OCI-LY1 (cell line): ENCODE measurements at regions not wholly inside any gene's neighbourhood (a gene's known extent, or its start where the extent isn't known, plus 50 kb on each side); places are given as distances from the start of the nearest gene placed in this dataset.

Experiments
- H2AFZ ChIP-seq: fragments of 200-600 bp; sonication (generic), shearing (Covaris generic); 2 replicates; pipeline ENCODE4 v1.6.0; 2014; ENCODE audit warnings: antibody characterized with exemption, mild to moderate bottlenecking, low read length
- H3F3A ChIP-seq: fragments of 200-600 bp; sonication (generic), shearing (Covaris generic); 2 replicates; pipeline ENCODE4 v1.6.0; 2014; ENCODE audit warnings: mild to moderate bottlenecking, antibody characterized with exemption, low read length, moderate library complexity; ENCODE audit not compliant: insufficient read depth
- H3K27ac ChIP-seq: fragments of 200-600 bp; sonication (generic); 2 replicates; pipeline ENCODE4 v1.5.1; 2014; ENCODE audit warnings: low read length, mixed run types, mild to moderate bottlenecking, low read depth; ENCODE audit not compliant: poor library complexity, severe bottlenecking
- H3K27me3 ChIP-seq: fragments of 200-600 bp; sonication (generic); 2 replicates; pipeline ENCODE4 v1.6.0; 2014; ENCODE audit warnings: antibody characterized with exemption, mild to moderate bottlenecking, low read length, moderate library complexity; ENCODE audit not compliant: insufficient read depth
- H3K36me3 ChIP-seq: fragments of 200-600 bp; sonication (generic); 2 replicates; pipeline ENCODE4 v1.6.1; 2014; ENCODE audit warnings: mild to moderate bottlenecking, antibody characterized with exemption, low read length, moderate library complexity, mixed read lengths; ENCODE audit not compliant: insufficient read depth
- H3K4me1 ChIP-seq: fragments of 200-600 bp; sonication (generic); 2 replicates; pipeline ENCODE4 v1.5.1; 2014; ENCODE audit warnings: mild to moderate bottlenecking, low read length, moderate library complexity; ENCODE audit not compliant: insufficient read depth, severe bottlenecking
- H3K4me2 ChIP-seq: fragments of 200-600 bp; sonication (generic), shearing (Covaris generic); 2 replicates; pipeline ENCODE4 v1.6.1; 2014; ENCODE audit warnings: low read length
- H3K4me3 ChIP-seq: fragments of 200-600 bp; sonication (generic); 2 replicates; pipeline ENCODE4 v1.5.1; 2014; ENCODE audit warnings: low read length, low read depth, mild to moderate bottlenecking, mixed read lengths; ENCODE audit not compliant: poor library complexity, severe bottlenecking
- H3K79me2 ChIP-seq: fragments of 200-600 bp; shearing (Covaris generic); 2 replicates; pipeline ENCODE4 v1.6.1; 2016; ENCODE audit warnings: mixed run types, low read length, mixed read lengths; ENCODE audit not compliant: insufficient read depth
- H3K9ac ChIP-seq: fragments of 200-600 bp; sonication (generic), shearing (Covaris generic); 2 replicates; pipeline ENCODE4 v1.6.1; 2014; ENCODE audit warnings: mild to moderate bottlenecking, low read length, mixed read lengths
- H3K9me2 ChIP-seq: fragments of 200-600 bp; sonication (generic), shearing (Covaris generic); 2 replicates; pipeline ENCODE4 v1.6.1; 2014; ENCODE audit warnings: low read depth, mild to moderate bottlenecking, low read length, mixed read lengths
- H3K9me3 ChIP-seq: fragments of 200-600 bp; shearing (Covaris generic); 2 replicates; pipeline ENCODE4 v1.6.1; 2014; ENCODE audit warnings: low read length, mixed read lengths
- H4K20me1 ChIP-seq: fragments of 200-600 bp; sonication (generic), shearing (Covaris generic); 2 replicates; pipeline ENCODE4 v1.6.0; 2016; ENCODE audit warnings: mild to moderate bottlenecking, low read length; ENCODE audit not compliant: insufficient read depth
- EZH2 ChIP-seq: fragments of 200-600 bp; sonication (generic), shearing (Covaris generic); IDR thresholded peaks from 2 replicates; pipeline ENCODE4 v1.8.0; 2017; ENCODE audit warnings: borderline replicate concordance, mixed run types, mild to moderate bottlenecking, antibody characterized with exemption, low read length, moderate library complexity, mixed read lengths
- TF ChIP-seq, protein P1 (sequence below): fragments of 200-600 bp; sonication (generic), shearing (Covaris generic); IDR thresholded peaks from 2 replicates; pipeline ENCODE4 v1.5.1; 2017; ENCODE audit warnings: mild to moderate bottlenecking, antibody characterized with exemption, low read length, moderate library complexity, mixed read lengths

DNA sequence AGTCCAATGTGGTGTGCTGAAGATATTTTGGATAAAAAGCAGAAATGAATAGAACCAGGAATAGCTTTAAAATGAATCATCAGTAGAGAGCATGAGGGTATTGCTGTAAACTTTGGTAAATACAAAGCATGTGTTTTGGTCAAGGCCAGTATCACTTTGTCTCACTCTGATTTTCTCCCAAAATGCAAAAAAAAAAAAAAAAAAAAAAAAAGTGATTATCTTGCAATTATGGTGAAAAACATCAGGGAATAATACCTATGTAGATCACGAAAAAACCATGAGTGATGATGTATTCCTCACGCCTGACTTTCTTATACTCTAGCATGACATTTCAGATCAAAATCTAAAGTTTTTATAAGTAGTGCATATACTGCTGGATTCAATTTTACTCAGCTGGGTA, 897.9 kb upstream of the FAT3 start:
- Histone ChIP-seq H3K36me3 (no peaks in the 10 kb centered on the region), H3K27me3 (no peaks in the 10 kb centered on the region), H3K4me3 (no peak overlapping the region), H3K4me2 (no peak overlapping the region), H3K79me2 (no peaks in the 10 kb centered on the region), H3K4me1 (no peaks in the 10 kb centered on the region), H3K9ac (no peak overlapping the region), H3K9me3 (no peaks in the 10 kb centered on the region), H3F3A (no peaks in the 10 kb centered on the region), H3K9me2 (no peaks in the 10 kb centered on the region), H2AFZ (no peak overlapping the region), H4K20me1 (no peaks in the 10 kb centered on the region), H3K27ac (no peak overlapping the region)
- no peak for TF ChIP-seq EZH2
- TF ChIP-seq, protein P1, sequence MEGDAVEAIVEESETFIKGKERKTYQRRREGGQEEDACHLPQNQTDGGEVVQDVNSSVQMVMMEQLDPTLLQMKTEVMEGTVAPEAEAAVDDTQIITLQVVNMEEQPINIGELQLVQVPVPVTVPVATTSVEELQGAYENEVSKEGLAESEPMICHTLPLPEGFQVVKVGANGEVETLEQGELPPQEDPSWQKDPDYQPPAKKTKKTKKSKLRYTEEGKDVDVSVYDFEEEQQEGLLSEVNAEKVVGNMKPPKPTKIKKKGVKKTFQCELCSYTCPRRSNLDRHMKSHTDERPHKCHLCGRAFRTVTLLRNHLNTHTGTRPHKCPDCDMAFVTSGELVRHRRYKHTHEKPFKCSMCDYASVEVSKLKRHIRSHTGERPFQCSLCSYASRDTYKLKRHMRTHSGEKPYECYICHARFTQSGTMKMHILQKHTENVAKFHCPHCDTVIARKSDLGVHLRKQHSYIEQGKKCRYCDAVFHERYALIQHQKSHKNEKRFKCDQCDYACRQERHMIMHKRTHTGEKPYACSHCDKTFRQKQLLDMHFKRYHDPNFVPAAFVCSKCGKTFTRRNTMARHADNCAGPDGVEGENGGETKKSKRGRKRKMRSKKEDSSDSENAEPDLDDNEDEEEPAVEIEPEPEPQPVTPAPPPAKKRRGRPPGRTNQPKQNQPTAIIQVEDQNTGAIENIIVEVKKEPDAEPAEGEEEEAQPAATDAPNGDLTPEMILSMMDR = no peak

GRCh38 chr11:91326280-91326679, 898.3 kb upstream of the FAT3 start:
- H3K4me3 ChIP-seq = no peak overlapping the region
- H3K4me2 ChIP-seq = no peak overlapping the region
- no peaks in the 10 kb centered on the region for H3K9me3 ChIP-seq
- no peaks in the 10 kb centered on the region for H3K79me2 ChIP-seq
- no peaks in the 10 kb centered on the region for H3K4me1 ChIP-seq
- H3K27me3 ChIP-seq = no peaks in the 10 kb centered on the region
- H3K36me3 ChIP-seq = no peaks in the 10 kb centered on the region
- no peaks in the 10 kb centered on the region for H4K20me1 ChIP-seq
- H3K27ac ChIP-seq = no peak overlapping the region
- H3K9ac ChIP-seq = no peak overlapping the region
- H3K9me2 ChIP-seq = no peaks in the 10 kb centered on the region
- no peak for TF ChIP-seq EZH2
- TF ChIP-seq, protein P1 = no peak
- no peak overlapping the region for H2AFZ ChIP-seq
- no peaks in the 10 kb centered on the region for H3F3A ChIP-seq

DNA sequence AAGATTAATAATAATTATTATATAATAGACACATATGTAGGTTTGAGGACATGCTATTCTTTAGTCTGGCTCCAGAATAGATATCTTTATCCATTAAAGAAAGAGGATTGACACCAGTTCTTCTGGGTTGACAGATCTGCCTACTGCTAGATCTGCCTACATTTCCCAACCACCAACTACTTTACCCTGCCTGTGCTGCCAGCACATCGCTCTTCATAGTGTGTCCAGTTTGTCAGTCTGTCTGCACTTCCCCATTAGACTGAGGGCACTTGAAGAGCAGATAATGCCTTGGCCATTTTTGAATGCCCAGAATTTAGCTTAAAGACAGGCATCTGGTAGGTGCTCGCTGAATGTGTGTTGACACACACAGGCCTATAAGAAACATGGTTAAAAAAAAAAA, 910.1 kb upstream of the FAT3 start:
- H3K4me1 ChIP-seq = no peaks in the 10 kb centered on the region
- H3K4me3 ChIP-seq = no peak overlapping the region
- H3K9me3 ChIP-seq = no peaks in the 10 kb centered on the region
- H3F3A ChIP-seq = no peaks in the 10 kb centered on the region
- H3K27ac ChIP-seq = no peak overlapping the region
- H3K4me2 ChIP-seq = no peak overlapping the region
- H3K9me2 ChIP-seq = no peaks in the 10 kb centered on the region
- H3K27me3 ChIP-seq = no peaks in the 10 kb centered on the region
- H3K36me3 ChIP-seq = no peaks in the 10 kb centered on the region
- no peak overlapping the region for H3K9ac ChIP-seq
- no peak overlapping the region for H2AFZ ChIP-seq
- TF ChIP-seq EZH2 = no peak
- TF ChIP-seq, protein P1 = no peak
- H3K79me2 ChIP-seq = no peaks in the 10 kb centered on the region
- H4K20me1 ChIP-seq = no peaks in the 10 kb centered on the region
